ENCODE measurements at regions not wholly inside any gene's neighbourhood (a gene's known extent, or its start where the extent isn't known, plus 50 kb on each side); places are given as distances from the start of the nearest gene placed in this dataset.

- no peak overlapping the region for H3K27ac ChIP-seq
- peaks cover under 1% of the 10 kb centered on the region for H3K27me3 ChIP-seq
- no peak for DNase-seq (ENCODE audit: low spot score in 2 of 2)
- TF ChIP-seq, protein P1, sequence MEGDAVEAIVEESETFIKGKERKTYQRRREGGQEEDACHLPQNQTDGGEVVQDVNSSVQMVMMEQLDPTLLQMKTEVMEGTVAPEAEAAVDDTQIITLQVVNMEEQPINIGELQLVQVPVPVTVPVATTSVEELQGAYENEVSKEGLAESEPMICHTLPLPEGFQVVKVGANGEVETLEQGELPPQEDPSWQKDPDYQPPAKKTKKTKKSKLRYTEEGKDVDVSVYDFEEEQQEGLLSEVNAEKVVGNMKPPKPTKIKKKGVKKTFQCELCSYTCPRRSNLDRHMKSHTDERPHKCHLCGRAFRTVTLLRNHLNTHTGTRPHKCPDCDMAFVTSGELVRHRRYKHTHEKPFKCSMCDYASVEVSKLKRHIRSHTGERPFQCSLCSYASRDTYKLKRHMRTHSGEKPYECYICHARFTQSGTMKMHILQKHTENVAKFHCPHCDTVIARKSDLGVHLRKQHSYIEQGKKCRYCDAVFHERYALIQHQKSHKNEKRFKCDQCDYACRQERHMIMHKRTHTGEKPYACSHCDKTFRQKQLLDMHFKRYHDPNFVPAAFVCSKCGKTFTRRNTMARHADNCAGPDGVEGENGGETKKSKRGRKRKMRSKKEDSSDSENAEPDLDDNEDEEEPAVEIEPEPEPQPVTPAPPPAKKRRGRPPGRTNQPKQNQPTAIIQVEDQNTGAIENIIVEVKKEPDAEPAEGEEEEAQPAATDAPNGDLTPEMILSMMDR (IDR thresholded peaks at IDR 0.05) = no peak
- TF ChIP-seq EP300 (IDR thresholded peaks at IDR 0.05) = no peak
- TF ChIP-seq POLR2AphosphoS5 (IDR thresholded peaks at IDR 0.05) = no peak
- no peak for TF ChIP-seq POLR2A (IDR thresholded peaks at IDR 0.05)
- H3K36me3 ChIP-seq = no peaks in the 10 kb centered on the region
- peaks cover 10% of the 10 kb centered on the region for H3K9me3 ChIP-seq
- H3K4me1 ChIP-seq = no peaks in the 10 kb centered on the region
- H3K4me3 ChIP-seq = no peak overlapping the region
These were observed 251.6 kb downstream of the IRX2 start for GRCh38 chr5:2499917-2500316.

DNA sequence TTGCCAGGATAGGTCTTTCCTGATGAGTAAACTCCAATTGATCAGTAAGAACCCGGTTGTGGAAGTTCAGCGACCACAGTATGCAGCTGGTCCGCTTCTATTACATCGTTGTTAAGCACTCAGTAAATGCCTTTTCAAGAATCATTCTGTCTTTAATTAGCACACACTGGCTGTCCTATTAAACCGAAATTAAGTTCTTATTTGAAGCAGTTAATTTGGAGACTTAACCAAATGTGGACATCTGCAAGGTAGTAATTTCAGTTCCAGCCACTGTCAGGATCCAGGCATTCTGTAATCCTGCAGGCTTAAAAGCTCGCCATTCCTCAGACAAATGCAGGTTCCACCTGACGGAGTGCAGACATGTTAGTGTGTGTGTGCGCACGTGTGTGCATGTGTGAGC lies 254.6 kb downstream of the IRX2 start:
- Histone ChIP-seq H3K4me1 (no peaks in the 10 kb centered on the region), H3K36me3 (no peaks in the 10 kb centered on the region), H3K4me3 (no peak overlapping the region), H3K27me3 (no peaks in the 10 kb centered on the region), H3K27ac (no peak overlapping the region), H3K9me3 (peaks cover 4% of the 10 kb centered on the region)
- DNase-seq (ENCODE audit: low spot score in 2 of 2) = no peak
- TF ChIP-seq EP300 (IDR thresholded peaks at IDR 0.05) (no peak), POLR2A (IDR thresholded peaks at IDR 0.05) (no peak), POLR2AphosphoS5 (IDR thresholded peaks at IDR 0.05) (no peak)
- TF ChIP-seq, protein P1 (IDR thresholded peaks at IDR 0.05) = no peak
- 53% methylated on average over 9 of the region's 9 CpGs for WGBS

DNA sequence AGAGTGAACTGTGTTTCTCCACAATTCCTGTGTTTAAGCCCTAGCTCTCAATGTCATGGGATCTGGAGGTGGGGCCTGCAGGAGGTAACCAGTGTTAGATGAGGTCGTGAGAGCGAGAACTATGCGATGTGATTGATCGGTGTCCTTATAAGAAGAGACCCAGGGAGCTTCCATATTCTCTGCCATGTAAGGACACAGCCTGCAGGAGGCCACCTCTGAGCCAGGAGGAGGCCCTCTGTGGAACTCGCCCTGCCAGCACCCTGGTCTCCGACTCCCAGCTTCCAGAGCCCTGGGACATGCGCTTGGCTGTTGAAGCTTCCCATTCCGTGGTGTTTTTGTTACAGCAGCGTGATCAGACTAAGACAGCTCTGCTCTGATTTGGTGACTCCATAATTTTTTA lies 255.4 kb downstream of the IRX2 start:
- no peak for DNase-seq (ENCODE audit: low spot score in 2 of 2)
- H3K9me3 ChIP-seq = peaks cover 4% of the 10 kb centered on the region
- no peaks in the 10 kb centered on the region for H3K36me3 ChIP-seq
- H3K4me3 ChIP-seq = no peak overlapping the region
- H3K27me3 ChIP-seq = no peaks in the 10 kb centered on the region
- 91% methylated on average over 9 of the region's 9 CpGs for WGBS
- no peaks in the 10 kb centered on the region for H3K4me1 ChIP-seq
- TF ChIP-seq, protein P1 (IDR thresholded peaks at IDR 0.05) = no peak
- TF ChIP-seq POLR2AphosphoS5 (IDR thresholded peaks at IDR 0.05) (no peak), EP300 (IDR thresholded peaks at IDR 0.05) (no peak), POLR2A (IDR thresholded peaks at IDR 0.05) (no peak)
- H3K27ac ChIP-seq = no peak overlapping the region

DNA sequence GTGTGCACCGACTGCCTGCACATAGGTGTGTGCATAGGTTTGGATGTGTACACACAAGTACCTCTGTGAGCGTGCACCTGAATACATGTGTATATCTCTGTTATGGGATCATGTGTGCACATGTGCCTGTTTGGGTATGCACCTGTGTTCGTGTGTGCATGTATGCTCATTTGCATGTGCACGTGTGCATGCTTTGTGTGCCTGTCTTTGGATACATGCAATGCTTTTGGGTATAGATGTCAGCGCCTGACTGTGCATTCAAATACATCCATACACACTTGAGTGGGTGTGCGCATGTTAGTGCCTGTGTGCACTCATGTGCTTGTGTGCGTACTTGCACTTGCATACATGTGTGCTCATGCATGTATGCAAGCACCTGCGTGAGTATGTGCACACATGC lies 258.1 kb downstream of the IRX2 start:
- 77% methylated on average over 8 of the region's 8 CpGs for WGBS

GRCh38 chr5:2492476-2492875 lies 259.0 kb downstream of the IRX2 start:
- Histone ChIP-seq H3K9me3 (no peaks in the 10 kb centered on the region), H3K4me1 (no peaks in the 10 kb centered on the region), H3K27me3 (no peaks in the 10 kb centered on the region), H3K4me3 (no peak overlapping the region), H3K36me3 (no peaks in the 10 kb centered on the region), H3K27ac (no peak overlapping the region)
- 88% methylated on average over 7 of the region's 7 CpGs for WGBS
- no peak for DNase-seq (ENCODE audit: low spot score in 2 of 2)
- TF ChIP-seq, protein P1 (IDR thresholded peaks at IDR 0.05) = no peak
- no peak for TF ChIP-seq POLR2A (IDR thresholded peaks at IDR 0.05)
- TF ChIP-seq POLR2AphosphoS5 (IDR thresholded peaks at IDR 0.05) = no peak
- no peak for TF ChIP-seq EP300 (IDR thresholded peaks at IDR 0.05)

More for the DNA sequence above, 258.1 kb downstream of the IRX2 start:
- Histone ChIP-seq H3K27me3 (no peaks in the 10 kb centered on the region), H3K36me3 (no peaks in the 10 kb centered on the region), H3K4me1 (no peaks in the 10 kb centered on the region), H3K4me3 (no peak overlapping the region), H3K9me3 (no peaks in the 10 kb centered on the region), H3K27ac (no peak overlapping the region)
- no peak for DNase-seq (ENCODE audit: low spot score in 2 of 2)
- TF ChIP-seq, protein P1 (IDR thresholded peaks at IDR 0.05) = no peak
- TF ChIP-seq EP300 (IDR thresholded peaks at IDR 0.05) = no peak
- TF ChIP-seq POLR2A (IDR thresholded peaks at IDR 0.05) = no peak
- no peak for TF ChIP-seq POLR2AphosphoS5 (IDR thresholded peaks at IDR 0.05)

Measured in suprapubic skin (tissue), 4 donors.